ENCODE measurements at regions not wholly inside any gene's neighbourhood (a gene's known extent, or its start where the extent isn't known, plus 50 kb on each side); places are given as distances from the start of the nearest gene placed in this dataset.
"Not testable (repeated sequence)": the region's sequence is repeated elsewhere in the genome, so short reads cannot be mapped to it uniquely, and the experiment has no call there.

GRCh38 chr2:126041391-126042047, 614.4 kb upstream of the GYPC start:
- DNase-seq = no peak
- TF ChIP-seq CTCF (IDR thresholded peaks at IDR 0.05) = no peak
- Mint-ChIP-seq H3K27me3 (ENCODE audit: low read depth, poor library complexity) (no peaks in the 10 kb centered on the region), H3K4me3 (no peak overlapping the region), H3K36me3 (ENCODE audit: low read depth) (no peaks in the 10 kb centered on the region), H3K27ac (no peak overlapping the region), H3K4me1 (no peaks in the 10 kb centered on the region), H3K9me3 (no peaks in the 10 kb centered on the region)

GRCh38 chr2:126042089-126042488, 613.9 kb upstream of the GYPC start:
- H3K9me3 Mint-ChIP-seq = no peaks in the 10 kb centered on the region
- no peak for TF ChIP-seq CTCF (IDR thresholded peaks at IDR 0.05)
- no peaks in the 10 kb centered on the region for H3K36me3 Mint-ChIP-seq (ENCODE audit: low read depth)
- no peak overlapping the region for H3K27ac Mint-ChIP-seq
- H3K27me3 Mint-ChIP-seq (ENCODE audit: low read depth, poor library complexity) = no peaks in the 10 kb centered on the region
- no peaks in the 10 kb centered on the region for H3K4me1 Mint-ChIP-seq
- H3K4me3 Mint-ChIP-seq = no peak overlapping the region
- DNase-seq = no peak

- no peak for DNase-seq
- no peak for TF ChIP-seq CTCF (IDR thresholded peaks at IDR 0.05)
- H3K27ac Mint-ChIP-seq = no peak overlapping the region
- H3K36me3 Mint-ChIP-seq (ENCODE audit: low read depth) = peaks cover 9% of the 10 kb centered on the region
- no peaks in the 10 kb centered on the region for H3K27me3 Mint-ChIP-seq (ENCODE audit: low read depth, poor library complexity)
- peaks cover 31% of the 10 kb centered on the region for H3K9me3 Mint-ChIP-seq
- H3K4me3 Mint-ChIP-seq = no peak overlapping the region
- H3K4me1 Mint-ChIP-seq = no peaks in the 10 kb centered on the region
Observed at GRCh38 chr2:126048719-126049118, 607.2 kb upstream of the GYPC start.

- Mint-ChIP-seq H3K9me3 (peaks cover 39% of the 10 kb centered on the region), H3K27ac (no peak overlapping the region), H3K4me3 (no peak overlapping the region), H3K27me3 (ENCODE audit: low read depth, poor library complexity) (no peaks in the 10 kb centered on the region), H3K36me3 (ENCODE audit: low read depth) (peaks cover 16% of the 10 kb centered on the region), H3K4me1 (no peaks in the 10 kb centered on the region)
- DNase-seq = no peak
- no peak for TF ChIP-seq CTCF (IDR thresholded peaks at IDR 0.05)
Observed at GRCh38 chr2:126049461-126049860, 606.5 kb upstream of the GYPC start.

GRCh38 chr2:126050991-126051736, 604.8 kb upstream of the GYPC start:
- no peak for TF ChIP-seq CTCF (IDR thresholded peaks at IDR 0.05)
- no peak for DNase-seq
- no peak overlapping the region for H3K27ac Mint-ChIP-seq
- peaks cover 17% of the 10 kb centered on the region for H3K36me3 Mint-ChIP-seq (ENCODE audit: low read depth)
- peaks cover 53% of the 10 kb centered on the region for H3K9me3 Mint-ChIP-seq
- H3K27me3 Mint-ChIP-seq (ENCODE audit: low read depth, poor library complexity) = no peaks in the 10 kb centered on the region
- H3K4me3 Mint-ChIP-seq = no peak overlapping the region
- H3K4me1 Mint-ChIP-seq = no peaks in the 10 kb centered on the region

GRCh38 chr2:126051737-126052240, 604.2 kb upstream of the GYPC start:
- H3K27ac Mint-ChIP-seq; H3K4me3 Mint-ChIP-seq; H3K4me1 Mint-ChIP-seq; H3K27me3 Mint-ChIP-seq (ENCODE audit: low read depth, poor library complexity); DNase-seq: not testable (repeated sequence)
- Mint-ChIP-seq H3K9me3 (peaks cover 58% of the 10 kb centered on the region), H3K36me3 (ENCODE audit: low read depth) (peaks cover 17% of the 10 kb centered on the region)

All from nephron progenitor cell (in vitro differentiated cells).